ENCODE measurements at regions not wholly inside any gene's neighbourhood (a gene's known extent, or its start where the extent isn't known, plus 50 kb on each side); places are given as distances from the start of the nearest gene placed in this dataset.

DNA sequence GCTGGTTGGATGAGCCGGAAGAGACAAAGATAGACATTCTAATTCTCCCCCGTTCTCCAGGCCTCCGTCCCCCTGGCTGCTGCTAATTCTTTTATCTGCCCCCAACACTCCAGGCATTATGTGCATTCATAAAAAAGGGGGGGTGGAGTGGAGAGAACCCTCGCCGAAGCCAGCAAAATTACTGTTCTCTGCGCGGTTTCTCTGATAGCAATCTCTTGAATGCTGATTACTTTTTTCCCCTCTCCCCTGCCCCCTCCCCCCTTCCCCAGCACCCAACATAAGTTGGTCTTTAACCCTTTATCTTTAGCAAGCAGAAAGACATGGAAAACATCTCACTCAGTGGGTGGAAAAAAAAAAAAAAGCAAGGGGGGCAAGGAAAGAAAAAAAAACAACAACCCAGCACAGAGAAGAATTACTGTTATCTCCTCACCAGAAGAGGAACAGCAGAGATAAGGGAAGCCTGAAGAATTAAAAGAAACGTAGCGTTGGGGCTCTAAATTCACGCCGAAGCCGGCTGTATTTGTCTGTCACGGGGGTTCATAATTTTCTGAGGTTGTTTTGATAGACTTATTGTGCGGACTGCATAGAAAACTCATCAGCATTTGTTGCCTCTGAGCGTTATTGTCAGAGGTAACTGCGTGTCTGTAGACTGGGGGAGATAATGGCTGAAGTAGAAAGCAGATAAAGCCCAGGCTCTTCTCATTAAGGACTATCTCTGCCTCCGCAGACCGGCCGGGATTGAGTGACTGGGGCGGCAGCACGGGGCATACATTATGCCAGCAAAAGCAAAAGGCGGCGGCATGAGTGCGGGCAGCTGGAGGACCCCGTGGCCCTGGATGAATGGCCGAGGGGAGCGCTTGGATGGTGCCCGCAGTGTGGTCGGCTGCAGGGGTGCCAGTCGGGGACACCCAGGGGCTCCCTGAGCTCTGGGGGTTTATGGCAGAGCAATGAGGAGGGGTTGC, 126.9 kb downstream of the MRM1 start:
- DNase-seq (ENCODE audit: low read depth, low spot score): no peak

DNA sequence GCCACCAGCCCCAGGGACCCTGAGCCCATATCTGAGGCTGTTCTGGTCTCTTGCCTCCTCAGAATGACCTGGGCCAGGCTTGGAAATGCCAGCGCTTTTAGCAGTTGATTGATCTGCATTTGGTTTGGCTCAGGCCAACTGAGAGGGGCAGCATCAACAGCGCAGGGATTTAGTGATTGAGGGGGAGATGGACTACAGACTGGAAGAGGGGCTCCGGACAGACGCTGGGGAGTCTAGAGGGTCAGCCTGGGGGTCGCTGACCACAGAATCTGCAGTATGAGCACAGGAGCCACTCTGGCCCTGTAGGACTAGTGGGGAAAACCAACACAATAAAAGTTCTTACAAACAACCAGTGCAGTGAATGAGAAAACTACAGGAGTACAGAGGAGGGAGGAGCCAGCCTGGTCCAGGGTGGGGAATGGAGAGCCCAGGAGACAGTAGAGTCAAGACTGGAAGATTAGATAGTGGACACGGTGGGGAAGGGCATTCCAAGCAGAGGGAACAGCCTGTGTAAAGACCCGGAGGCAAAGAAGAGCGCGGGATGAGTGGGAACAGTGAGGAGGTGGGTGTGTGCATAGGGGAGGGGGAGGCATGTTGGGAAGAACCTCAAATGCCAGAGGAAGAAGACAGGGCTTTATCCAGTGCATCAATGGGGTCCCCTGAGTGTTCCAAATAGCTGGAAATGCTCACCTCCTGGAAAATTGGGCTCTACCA, 128.9 kb downstream of the MRM1 start:
- DNase-seq (ENCODE audit: low read depth, low spot score): no peak

DNA sequence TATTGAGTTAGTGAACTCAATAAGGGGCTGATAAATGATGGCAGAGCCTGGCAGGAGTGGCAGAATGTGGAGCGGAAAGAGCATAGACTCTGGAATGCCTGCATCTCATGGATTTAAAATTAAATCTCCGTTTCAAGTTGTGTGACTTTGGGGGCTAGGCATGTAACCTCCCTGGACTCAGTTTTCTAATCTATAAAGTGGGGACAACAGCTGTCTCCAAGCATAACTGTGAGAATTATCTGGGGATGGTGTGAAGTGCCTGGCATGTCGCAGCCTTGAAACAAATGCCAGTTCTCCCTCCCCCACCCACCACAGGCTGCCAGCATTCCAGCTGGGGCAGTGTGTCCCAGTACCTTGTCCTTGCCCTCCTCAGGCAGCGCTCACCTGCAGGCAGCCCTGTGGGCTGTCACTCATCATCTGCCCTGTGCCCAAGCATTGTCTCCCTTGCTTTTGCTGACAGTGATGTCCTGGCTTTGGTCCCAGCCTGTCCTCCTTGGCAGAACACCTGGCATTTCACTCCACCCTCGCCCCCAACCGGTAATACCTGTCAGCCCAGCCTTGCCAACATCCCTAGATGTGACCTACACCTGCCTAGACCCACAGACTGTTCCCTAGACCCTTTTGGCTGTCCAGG, 129.6 kb downstream of the MRM1 start:
- no peak for DNase-seq (ENCODE audit: low read depth, low spot score)

DNA sequence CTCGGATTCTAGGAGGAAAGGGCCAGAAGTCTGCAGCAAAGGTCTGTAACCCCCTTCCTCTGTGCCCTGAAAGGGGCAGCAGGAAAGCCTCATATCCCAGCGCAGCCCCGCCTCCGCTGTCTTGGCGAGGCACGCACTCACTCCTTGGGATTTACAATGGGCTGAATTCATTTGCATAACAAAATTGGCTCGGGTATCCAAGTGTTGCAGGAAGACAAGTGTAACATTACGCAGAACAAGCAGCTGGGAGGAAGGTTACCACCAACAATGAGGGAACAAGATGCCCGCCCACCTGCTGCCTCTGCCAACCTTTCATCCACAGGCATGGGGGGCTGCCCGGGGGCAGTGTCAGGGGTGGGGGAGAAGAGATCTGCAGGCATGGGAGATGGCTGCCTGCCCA, 130.4 kb downstream of the MRM1 start:
- peak; percentile 48 for DNase-seq (ENCODE audit: low read depth, low spot score)

DNA sequence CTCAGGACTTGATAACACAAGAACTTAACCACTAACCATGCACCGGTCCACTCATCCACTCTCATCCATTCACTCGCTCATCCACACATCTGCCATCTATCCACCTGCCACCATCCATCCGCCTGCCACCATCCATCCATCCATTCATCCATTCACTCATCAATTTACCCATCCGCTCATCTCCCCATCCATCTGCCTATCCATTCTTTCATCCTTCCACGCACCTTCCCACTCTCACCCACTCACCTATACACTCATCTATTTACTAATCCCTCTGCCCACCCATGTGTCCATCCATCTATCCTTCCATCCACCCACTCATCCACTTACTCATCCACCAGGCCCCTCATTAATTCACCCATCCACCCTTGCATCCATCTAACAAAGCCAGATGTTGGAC, 131.0 kb downstream of the MRM1 start:
- no peak for DNase-seq (ENCODE audit: low read depth, low spot score)

DNA sequence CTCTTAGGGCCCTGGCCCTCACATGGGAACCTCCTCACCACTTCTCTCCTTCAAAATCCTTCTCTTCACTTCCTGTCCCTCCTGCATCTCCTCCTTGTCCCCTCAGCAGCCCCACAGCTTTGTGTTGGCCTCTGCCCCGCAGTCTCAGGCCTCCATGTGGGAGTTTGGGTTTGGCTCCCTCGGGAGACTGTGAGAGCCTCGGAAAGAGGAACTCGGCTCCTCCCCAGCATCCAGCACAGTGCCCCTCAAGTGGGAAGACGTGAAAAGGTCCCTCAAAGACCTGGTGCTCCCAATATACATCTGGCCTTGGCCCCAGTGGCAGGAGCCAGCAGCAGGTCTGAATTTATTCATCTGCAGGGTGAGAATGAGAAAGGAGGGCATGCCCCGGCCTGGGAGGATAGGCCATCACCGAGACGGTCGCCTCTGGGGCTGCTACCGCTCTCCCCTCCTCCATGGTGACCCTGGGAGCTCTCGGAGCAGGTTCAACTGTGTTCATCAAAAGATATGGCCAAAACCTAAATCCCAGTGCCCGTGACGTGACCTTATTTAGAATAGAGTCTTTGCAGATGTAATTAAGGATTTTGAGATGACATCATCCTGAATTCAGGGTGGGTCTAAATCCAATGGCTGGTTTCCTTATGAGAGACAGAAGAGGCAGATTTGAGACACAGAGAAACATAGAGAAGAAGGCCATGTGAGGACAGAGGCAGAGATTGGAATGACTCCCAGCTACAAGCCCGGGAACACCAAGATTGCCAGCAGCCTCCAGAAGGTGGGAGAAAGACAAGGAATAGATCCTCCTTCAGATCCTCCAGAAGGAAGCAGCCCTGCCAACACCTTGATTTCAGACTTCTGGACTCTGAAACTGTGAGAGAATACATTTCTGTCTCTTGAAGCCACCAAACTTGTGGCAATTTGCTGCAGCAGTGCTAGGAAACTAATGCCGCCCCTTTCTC, 135.1 kb downstream of the MRM1 start:
- no peak for DNase-seq (ENCODE audit: low read depth, low spot score)

DNA sequence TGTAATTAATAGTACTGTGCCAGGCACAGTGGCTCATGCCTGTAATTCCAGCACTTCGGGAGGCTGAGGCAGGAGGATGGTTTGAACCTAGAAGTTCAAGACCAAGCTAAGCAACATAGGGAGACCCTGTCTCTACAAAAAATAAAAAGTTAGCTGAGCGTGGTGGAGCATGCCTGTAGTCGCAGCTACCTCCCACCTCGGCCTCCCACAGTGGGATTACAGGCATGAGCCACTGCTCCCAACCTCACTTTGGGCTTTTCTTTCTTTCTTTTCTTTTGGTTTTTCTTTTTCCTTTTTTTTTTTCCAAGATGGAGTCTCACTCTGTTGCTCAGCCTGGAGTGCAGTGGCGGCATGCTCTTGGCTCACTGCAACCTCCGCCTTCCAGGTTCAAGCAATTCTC, 137.8 kb downstream of the MRM1 start:
- DNase-seq (ENCODE audit: low read depth, low spot score): no peak

DNA sequence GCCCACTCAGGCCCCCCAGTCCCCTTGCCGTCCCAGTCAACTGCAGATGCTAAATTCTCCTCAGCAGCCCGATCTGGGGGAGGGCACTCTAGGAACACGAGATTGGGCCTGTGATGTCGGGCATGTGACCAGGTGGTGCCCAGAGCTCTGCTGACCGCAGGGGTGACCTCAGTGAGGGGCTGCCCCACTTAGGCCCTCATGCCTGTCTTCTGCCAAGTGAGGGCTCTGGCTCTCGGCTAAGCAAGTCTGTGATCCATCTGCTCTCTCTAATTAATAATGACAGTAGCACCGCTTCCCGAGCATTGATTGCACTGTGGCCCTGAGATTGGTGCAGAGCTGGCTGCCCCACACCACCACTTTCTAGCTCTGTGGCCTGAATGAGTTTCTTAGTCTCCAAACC, 138.8 kb downstream of the MRM1 start:
- no peak for DNase-seq (ENCODE audit: low read depth, low spot score)

DNA sequence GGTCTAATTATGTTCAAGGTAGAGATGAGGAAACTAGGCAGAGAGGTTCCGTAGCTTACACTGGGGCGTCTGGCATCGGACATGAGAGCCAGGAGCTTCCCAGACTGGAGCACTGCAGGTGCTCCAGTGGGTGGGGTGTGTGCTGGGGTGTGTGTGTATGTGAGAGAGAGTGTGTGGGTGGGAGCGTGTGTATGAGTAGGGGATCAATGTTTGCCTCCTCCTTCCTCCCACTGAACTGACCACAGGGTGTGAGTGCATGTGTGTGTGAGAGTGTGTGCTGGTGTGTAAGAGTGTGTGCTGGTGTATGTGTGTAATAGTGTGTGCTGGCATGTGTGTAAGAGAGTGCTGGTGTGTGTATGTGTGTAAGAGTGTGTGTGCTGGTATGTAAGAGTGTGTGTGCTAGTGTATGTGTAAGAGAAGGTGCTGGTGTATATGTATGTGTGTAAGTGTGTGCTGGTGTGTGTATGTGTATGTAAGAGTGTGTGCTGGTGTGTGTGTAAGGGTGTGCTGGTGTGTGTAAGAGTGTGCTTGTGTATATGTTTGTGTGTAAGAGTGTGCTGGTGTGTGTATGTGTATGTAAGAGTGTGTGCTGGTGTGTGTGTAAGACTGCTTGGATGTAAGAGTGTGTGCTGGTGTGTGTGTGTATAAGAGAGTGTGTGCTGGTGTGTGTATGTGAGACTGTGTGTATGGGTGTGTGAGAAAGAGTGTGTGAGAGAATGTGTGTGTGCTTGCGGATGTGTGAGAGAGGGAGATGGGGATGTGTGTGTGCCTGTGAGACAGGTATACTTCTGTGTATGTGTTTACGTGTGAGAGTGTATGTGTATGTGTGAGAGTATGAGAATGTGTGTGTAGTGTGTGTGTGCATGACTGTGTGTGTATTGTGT, 139.9 kb downstream of the MRM1 start:
- no peak for DNase-seq (ENCODE audit: low read depth, low spot score)

DNA sequence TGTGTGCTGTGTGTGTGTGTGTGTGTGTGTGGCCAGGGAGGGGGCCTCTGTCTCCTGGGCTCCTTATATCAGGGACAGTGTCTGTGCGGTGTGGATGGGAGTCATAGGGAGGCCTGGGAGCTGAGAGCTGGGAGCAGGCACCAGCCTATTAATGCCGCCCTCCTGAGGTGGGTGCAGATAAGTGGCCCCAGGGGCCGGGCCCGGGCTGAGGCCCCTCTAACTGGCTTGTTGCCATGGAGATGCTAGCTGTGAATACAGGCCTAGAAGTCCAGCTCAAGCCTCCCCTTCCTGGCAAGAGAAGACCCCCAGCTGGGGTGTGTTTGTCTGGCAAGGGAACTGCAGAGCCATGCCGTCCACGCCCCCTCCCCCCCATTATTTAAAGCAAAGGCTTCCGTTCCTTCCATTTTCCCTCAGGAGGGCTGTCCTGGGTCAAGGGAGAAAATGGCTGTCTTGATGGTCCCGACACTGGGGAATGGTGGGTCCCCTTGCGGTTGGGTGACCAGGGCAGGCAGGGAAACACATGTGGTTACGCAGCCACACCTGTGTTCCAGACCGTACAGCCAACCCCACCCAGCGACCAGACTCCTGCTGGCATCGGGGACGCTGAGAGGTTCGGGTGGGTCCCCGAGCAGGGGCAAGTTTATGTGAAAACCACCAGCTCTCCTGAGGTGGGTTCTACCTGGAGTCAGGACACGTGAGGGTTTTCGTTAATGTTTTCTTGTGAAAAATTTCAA, 141.1 kb downstream of the MRM1 start:
- DNase-seq (ENCODE audit: low read depth, low spot score): no peak

DNA sequence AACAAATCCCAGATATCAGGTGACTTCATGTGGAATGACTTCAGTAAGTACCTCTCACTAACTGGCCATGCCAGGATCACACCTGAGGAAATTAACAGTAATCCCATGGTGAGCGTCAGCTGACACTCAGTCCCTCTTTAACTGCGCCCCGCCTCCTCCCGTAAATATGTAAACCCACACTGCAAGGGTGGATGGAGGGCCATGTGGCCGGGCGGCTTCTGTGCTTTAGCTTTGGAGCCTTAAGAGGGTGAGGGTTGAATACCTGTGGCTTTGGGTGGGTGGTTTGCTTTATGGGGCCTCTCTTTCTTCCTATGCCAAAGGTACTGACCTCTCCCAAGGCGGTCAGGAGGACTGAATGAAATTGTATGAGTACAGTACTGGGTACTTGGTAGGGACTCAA, 141.7 kb downstream of the MRM1 start:
- no peak for DNase-seq (ENCODE audit: low read depth, low spot score)

DNA sequence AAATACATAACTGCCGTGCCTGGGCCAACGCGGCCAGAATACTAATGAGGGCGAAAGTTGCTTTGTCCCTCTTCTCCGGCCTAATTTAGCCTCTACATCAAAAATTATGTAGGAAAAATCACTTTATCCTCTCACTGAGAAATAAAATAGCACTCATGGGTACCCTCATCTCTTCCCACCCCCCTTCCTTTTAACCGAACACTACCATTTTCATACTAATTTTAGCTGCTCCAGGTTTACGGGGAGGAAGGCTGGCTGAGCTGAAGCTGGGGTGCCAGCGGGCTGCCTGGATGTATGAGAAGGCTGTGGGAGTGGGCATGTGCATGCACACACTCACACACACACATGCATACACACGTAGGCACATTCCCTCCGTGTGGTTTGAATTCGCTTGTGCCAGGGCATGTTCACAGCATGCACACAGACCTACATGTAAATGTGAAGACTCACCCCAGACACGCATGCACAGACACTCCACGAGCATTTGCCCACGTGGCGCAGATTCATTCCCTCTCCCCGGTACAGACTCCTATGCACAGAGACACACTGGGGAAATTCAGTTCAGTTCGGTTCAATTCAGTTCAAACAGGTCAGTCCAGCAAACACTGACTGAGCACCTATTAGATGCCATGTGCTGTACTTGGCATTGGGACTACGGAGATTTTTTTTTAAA, 145.1 kb downstream of the MRM1 start:
- no peak for DNase-seq (ENCODE audit: low read depth, low spot score)

DNA sequence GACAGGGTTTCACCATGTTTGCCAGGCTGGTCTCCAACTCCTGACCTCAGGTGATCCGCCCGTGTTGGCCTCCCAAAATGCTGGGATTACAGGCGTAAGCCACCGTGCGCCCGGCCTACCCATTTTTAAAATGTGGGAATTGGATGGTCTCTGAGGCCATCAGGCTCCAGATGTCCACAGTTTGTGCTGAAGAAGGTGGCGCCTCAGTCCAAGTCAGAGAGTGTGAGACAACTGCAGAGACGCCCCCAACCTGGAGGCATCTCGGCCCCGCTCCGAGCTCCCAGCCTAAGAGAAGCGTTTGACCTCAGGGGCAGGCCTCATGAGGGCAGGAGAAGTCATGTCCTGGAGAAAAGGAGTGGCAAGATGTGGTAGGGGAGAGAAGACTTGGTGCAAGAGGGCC, 146.5 kb downstream of the MRM1 start:
- DNase-seq (ENCODE audit: low read depth, low spot score): no peak

DNA sequence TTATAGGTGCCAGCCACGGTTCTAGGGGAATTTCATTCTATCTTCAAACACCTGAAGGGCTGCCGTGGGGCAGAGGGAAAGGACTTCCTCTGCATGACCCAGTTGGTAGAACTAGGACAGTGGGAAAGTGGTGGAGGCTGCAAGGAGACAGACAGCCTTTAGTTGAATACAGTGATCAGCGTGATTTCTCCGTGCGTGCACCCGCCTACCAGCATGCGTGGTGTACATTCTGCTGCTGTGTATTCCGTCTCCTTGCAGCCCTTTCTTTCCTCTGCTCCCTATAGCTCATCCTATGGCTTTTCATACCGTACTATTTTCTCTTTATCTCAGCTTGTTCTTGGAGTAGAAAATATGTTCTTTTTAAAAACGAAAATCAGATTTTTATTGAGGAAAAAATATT, 146.9 kb downstream of the MRM1 start:
- no peak for DNase-seq (ENCODE audit: low read depth, low spot score)

DNA sequence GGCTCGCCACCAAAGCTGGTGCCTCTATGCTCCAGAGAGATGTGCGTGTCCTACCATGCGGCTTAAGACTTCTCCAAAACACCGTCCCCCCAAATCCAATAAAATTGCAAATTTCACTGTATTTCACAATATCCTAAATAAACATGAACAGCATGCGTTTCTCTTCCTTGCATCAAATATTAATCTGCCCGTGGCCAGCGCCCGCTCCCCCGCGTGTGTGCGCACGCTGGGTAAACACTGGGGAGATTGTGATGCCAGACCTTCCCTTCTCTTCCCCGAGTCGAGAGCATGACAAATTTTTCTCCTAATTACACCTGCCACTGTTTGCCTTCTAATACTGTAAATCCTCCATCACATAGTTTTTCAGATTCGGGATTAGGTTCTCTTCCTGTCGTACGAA, 148.1 kb downstream of the MRM1 start:
- no peak for DNase-seq (ENCODE audit: low read depth, low spot score)

DNA sequence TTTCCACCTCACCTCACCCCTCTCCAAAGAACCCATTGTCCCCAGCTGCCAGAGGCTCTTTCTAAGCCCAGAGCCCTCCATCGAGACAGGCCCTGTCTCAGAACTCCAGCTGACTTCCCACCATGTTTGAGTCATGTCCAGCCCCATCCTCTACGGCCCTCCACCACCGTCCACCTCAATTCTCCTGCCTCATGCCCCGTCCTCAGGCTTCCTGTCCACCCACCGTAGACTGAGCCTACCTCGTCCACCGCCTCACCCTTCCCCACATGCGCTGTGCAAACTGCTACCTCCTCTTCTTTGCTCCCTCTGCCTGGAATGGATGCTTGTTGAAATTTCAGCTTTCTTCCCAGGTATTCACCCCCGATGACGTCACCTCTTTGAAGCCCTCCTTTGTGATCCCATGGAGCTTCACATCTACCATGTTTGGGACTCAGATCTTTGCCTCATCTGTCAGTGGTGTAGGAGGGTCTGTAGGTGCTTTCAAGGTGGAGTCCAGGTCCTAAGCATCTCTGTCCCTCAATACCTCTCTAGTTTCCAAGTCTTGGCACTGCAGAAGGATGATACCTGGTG, 149.0 kb downstream of the MRM1 start:
- no peak for DNase-seq (ENCODE audit: low read depth, low spot score)

DNA sequence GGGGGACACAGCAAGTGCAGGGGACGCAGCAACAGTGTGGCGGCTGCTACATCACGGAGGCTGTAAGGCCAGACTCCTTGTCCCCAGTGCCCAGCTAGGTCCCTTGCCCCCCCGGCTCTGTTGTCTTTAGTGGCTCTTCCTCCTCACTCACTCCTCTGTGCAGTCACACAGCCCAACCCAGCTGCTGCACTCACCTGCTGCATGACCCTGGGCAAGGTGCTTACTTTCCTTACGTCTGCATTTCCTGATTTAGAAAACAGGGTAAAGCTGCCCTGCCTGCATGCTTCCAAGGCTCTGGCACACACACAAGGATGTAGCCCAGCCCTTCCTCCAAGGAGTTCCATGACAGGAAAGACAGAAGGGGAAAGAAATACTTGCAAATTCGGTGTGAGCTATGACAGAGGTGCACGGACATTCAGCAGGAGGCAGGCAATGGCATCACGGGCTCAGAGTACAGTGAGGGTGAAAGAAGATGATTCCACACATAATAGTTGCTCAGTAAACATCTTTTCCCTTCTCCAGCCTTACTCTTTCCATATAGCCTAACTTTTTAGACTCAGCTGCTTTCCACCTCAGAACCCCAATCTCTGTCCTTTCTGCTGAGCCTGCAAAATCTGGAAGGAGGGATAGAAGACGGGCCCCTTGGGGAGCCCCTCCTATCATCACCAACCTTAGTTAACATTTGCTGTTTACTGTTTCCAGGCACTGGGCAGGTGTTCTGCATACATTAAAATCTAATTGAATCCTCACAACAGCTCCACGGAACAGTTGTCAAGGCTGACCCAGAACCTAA, 150.9 kb downstream of the MRM1 start:
- DNase-seq (ENCODE audit: low read depth, low spot score): no peak

DNA sequence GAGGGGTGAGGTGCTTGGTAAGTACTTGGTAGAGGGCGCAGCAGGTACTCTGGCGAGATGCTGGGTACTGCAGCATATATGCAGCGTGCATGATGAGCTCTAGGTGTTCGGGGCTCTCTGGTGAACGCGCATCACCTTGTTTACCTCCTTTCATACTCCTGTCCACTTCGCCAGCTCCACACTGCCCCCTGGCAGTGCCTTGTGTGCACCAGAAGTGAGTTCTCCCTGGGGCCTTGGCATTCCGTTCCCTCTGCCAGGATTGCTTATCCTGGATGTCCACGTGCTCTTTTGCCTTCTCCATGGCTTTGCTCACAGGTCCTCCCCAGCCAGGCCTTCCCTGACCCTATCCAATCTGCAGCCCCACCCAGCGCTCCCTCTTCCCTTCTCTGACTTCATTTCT, 154.2 kb downstream of the MRM1 start:
- peak; percentile 38 for DNase-seq (ENCODE audit: low read depth, low spot score)

Data from iPS DF 19.7 (cell line).